B cell (primary cell): ENCODE measurements at regions not wholly inside any gene's neighbourhood (a gene's known extent, or its start where the extent isn't known, plus 50 kb on each side); places are given as distances from the start of the nearest gene placed in this dataset.

ENCODE experiments used
- ATAC-seq: fragments of 200-7000 bp; cut with Tn5 transposase; one replicate; pipeline ENCODE4 v1.10.0; 2021; ENCODE audit warnings: low read depth, mild to moderate bottlenecking, moderate number of reproducible peaks, moderate library complexity
- CTCF ChIA-PET: fragments of 350-600 bp; sonication (Branson Sonifier 250); formaldehyde crosslinking; loops from one replicate; lab custom pipeline; 2021; ENCODE audit warnings: antibody characterized with exemption, inconsistent platforms; lab: Charles Lee
- POLR2A ChIA-PET: fragments of 350-600 bp; sonication (Branson Sonifier 250); formaldehyde crosslinking; loops from one replicate; lab custom pipeline; 2021; ENCODE audit warnings: antibody characterized with exemption; lab: Charles Lee
- DNase-seq: peaks from one replicate; pipeline ENCODE4 v3.0.0; 2013
- H2AFZ ChIP-seq: 2 replicates; pipeline ENCODE4 v1.6.1; 2012; ENCODE audit warnings: mild to moderate bottlenecking, low read depth, low read length; ENCODE audit not compliant: insufficient read depth, poor library complexity, severe bottlenecking
- H3K27ac ChIP-seq, 2 donors: 1 replicate in 1 of 2; 2 replicates in 1 of 2; pipeline ENCODE4 v1.5.1; 2012 to 2013; ENCODE audit warnings: low read length in 2 of 2, mild to moderate bottlenecking in 2 of 2, moderate library complexity in 1 of 2
- H3K27me3 ChIP-seq, 4 experiments: fragments of 200-600 bp in 1 of 4; sonication (generic) in 1 of 4; replicated peaks in 1 of 4; 1 replicate in 2 of 4; 2 replicates in 2 of 4; pipeline versions ENCODE4 v1.6.1 to v1.7.0; 2013 to 2016; ENCODE audit warnings: low read length in 3 of 4, mild to moderate bottlenecking in 2 of 4, mixed read lengths in 1 of 4, moderate library complexity in 1 of 4; ENCODE audit not compliant: insufficient read depth in 4 of 4, control insufficient read depth in 3 of 4; ENCODE audit errors: control extremely low read depth in 1 of 4
- H3K36me3 ChIP-seq, 2 experiments: replicated peaks in 1 of 2; 1 replicate in 1 of 2; 2 replicates in 1 of 2; pipeline versions ENCODE4 v1.6.1 to v1.7.1; 2013; ENCODE audit warnings: low read length in 1 of 2; ENCODE audit not compliant: insufficient read depth in 2 of 2, control insufficient read depth in 1 of 2; ENCODE audit errors: control extremely low read depth in 1 of 2, extremely low read depth in 1 of 2
- H3K4me1 ChIP-seq, 2 donors: fragments of 200-600 bp in 1 of 2; sonication (generic) in 1 of 2; 1 replicate in 1 of 2; 2 replicates in 1 of 2; pipeline versions ENCODE4 v1.5.1 to v1.6.1; 2013 to 2017; ENCODE audit warnings: low read length in 2 of 2; ENCODE audit not compliant: control insufficient read depth in 2 of 2, insufficient read depth in 2 of 2
- H3K4me2 ChIP-seq: replicated peaks from 2 replicates; pipeline ENCODE3; 2012; ENCODE audit warnings: mild to moderate bottlenecking, low read depth, low read length; ENCODE audit not compliant: poor library complexity, severe bottlenecking
- H3K4me3 ChIP-seq, 5 experiments: fragments of 200-600 bp in 1 of 5; sonication (generic) in 1 of 5; 1 replicate in 3 of 5; 2 replicates in 2 of 5; pipeline versions ENCODE4 v1.5.1 to v1.7.0; 2011 to 2016; ENCODE audit warnings: low read length in 4 of 5, mild to moderate bottlenecking in 4 of 5, low read depth in 2 of 5, control low read depth in 1 of 5, moderate library complexity in 1 of 5; ENCODE audit not compliant: insufficient read depth in 1 of 5; ENCODE audit errors: control extremely low read depth in 1 of 5, extremely low read depth in 1 of 5
- H3K79me2 ChIP-seq: fragments of 200-600 bp; sonication (generic); one replicate; pipeline ENCODE4 v1.6.0; 2016; ENCODE audit warnings: low read length; ENCODE audit not compliant: control insufficient read depth, insufficient read depth
- H3K9ac ChIP-seq: fragments of 200-600 bp; sonication (generic); 2 replicates; pipeline ENCODE4 v1.6.1; 2017; ENCODE audit warnings: mild to moderate bottlenecking, low read length, moderate library complexity
- H3K9me3 ChIP-seq, 3 donors: one replicate each; pipeline versions ENCODE4 v1.6.1 to v1.7.1; 2013; ENCODE audit warnings: low read length in 2 of 3; ENCODE audit not compliant: control insufficient read depth in 2 of 3, insufficient read depth in 1 of 3; ENCODE audit errors: control extremely low read depth in 1 of 3
- H4K20me1 ChIP-seq: 2 replicates; pipeline ENCODE4 v1.6.0; 2012; ENCODE audit warnings: mild to moderate bottlenecking, low read length; ENCODE audit not compliant: insufficient read depth, control insufficient read depth, poor library complexity, severe bottlenecking
- H3K27ac Mint-ChIP-seq: one replicate; pipeline ENCODE4 v1.8.0; 2021; ENCODE audit warnings: mixed read lengths
- H3K27me3 Mint-ChIP-seq: one replicate; pipeline ENCODE4 v1.8.0; 2021; ENCODE audit warnings: mixed read lengths
- H3K4me1 Mint-ChIP-seq: one replicate; pipeline ENCODE4 v1.8.0; 2021; ENCODE audit warnings: mixed read lengths
- H3K4me3 Mint-ChIP-seq: one replicate; pipeline ENCODE4 v1.8.0; 2021; ENCODE audit warnings: mixed read lengths
- H3K9me3 Mint-ChIP-seq: one replicate; pipeline ENCODE4 v1.8.0; 2022; ENCODE audit warnings: mixed read lengths; ENCODE audit not compliant: insufficient read depth
- CTCF ChIP-seq: fragments of 200-600 bp; IDR thresholded peaks from one replicate; pipeline ENCODE4 v1.8.0; 2022; ENCODE audit warnings: antibody characterized with exemption, mild to moderate bottlenecking
- EZH2 ChIP-seq: IDR thresholded peaks from 2 replicates; pipeline ENCODE4 v1.6.1; 2012; ENCODE audit warnings: borderline replicate concordance, low read depth, mild to moderate bottlenecking, moderate library complexity, low read length; ENCODE audit not compliant: insufficient read depth, poor library complexity, severe bottlenecking
- WGBS: methylation state at CpG from one replicate; pipeline ENCODE4 v1.1.5; 2013; ENCODE audit warnings: missing lambda C conversion rate; ENCODE audit not compliant: insufficient coverage; 5-methylcytosine and 5-hydroxymethylcytosine counted together
- intact Hi-C: fragments of 100-400 bp; cut with micrococcal nuclease; formaldehyde crosslinking; loops from one replicate; pipeline ENCODE4 v1.10.0; 2022

GRCh38 chr15:27679203-27679602 lies 419.9 kb downstream of the OCA2 start:
- Histone ChIP-seq H3K27ac (no peak overlapping the region), H2AFZ (no peak overlapping the region), H3K9me3 (peaks cover 0 to 8% (median 0%) of the 10 kb centered on the region in 3 donors), H3K27me3 (no peaks in the 10 kb centered on the region), H3K4me2 (no peak overlapping the region), H3K9ac (no peak overlapping the region), H4K20me1 (no peaks in the 10 kb centered on the region), H3K4me3 (no peak overlapping the region), H3K36me3 (no peaks in the 10 kb centered on the region), H3K79me2 (no peaks in the 10 kb centered on the region), H3K4me1 (no peaks in the 10 kb centered on the region)
- Mint-ChIP-seq H3K4me1 (no peaks in the 10 kb centered on the region), H3K27ac (no peak overlapping the region), H3K9me3 (no peaks in the 10 kb centered on the region), H3K4me3 (no peak overlapping the region), H3K27me3 (no peaks in the 10 kb centered on the region)
- WGBS: 90% methylated on average over 2 of the region's 4 CpGs
- DNase-seq: no peak
- ChIA-PET POLR2A (no interaction called here), CTCF (no interaction called here)
- intact Hi-C loops: no loop called here
- no peak for ATAC-seq
- TF ChIP-seq EZH2: no peak
- TF ChIP-seq CTCF: no peak

GRCh38 chr15:27677951-27678350 lies 421.2 kb downstream of the OCA2 start:
- H3K4me3 Mint-ChIP-seq: no peak overlapping the region
- WGBS: 95% methylated on average over 6 of the region's 6 CpGs
- no peak overlapping the region for H3K27ac Mint-ChIP-seq
- ChIA-PET POLR2A (no interaction called here), CTCF (no interaction called here)
- no peaks in the 10 kb centered on the region for H3K4me1 ChIP-seq
- H3K79me2 ChIP-seq: no peaks in the 10 kb centered on the region
- H3K36me3 ChIP-seq: no peaks in the 10 kb centered on the region
- DNase-seq: no peak
- no peak overlapping the region for H3K4me2 ChIP-seq
- no peaks in the 10 kb centered on the region for H3K27me3 ChIP-seq
- TF ChIP-seq CTCF: no peak
- TF ChIP-seq EZH2: no peak
- no peak for ATAC-seq
- H3K4me1 Mint-ChIP-seq: no peaks in the 10 kb centered on the region
- no peak overlapping the region for H3K4me3 ChIP-seq
- peaks cover 0 to 8% (median 0%) of the 10 kb centered on the region in 3 donors for H3K9me3 ChIP-seq
- no peaks in the 10 kb centered on the region for H3K9me3 Mint-ChIP-seq
- H4K20me1 ChIP-seq: no peaks in the 10 kb centered on the region
- H3K9ac ChIP-seq: no peak overlapping the region
- H2AFZ ChIP-seq: no peak overlapping the region
- intact Hi-C loops: no loop called here
- H3K27ac ChIP-seq: no peak overlapping the region
- no peaks in the 10 kb centered on the region for H3K27me3 Mint-ChIP-seq
